ENCODE measurements at regions not wholly inside any gene's neighbourhood (a gene's known extent, or its start where the extent isn't known, plus 50 kb on each side); places are given as distances from the start of the nearest gene placed in this dataset.
A peak's percentile ranks its signal among the peaks of the same experiment; 100 is the strongest.

GRCh38 chr10:6365384-6365783, 162.7 kb downstream of the PFKFB3 start:
- no peak for TF ChIP-seq CTCF (conservative IDR thresholded peaks at IDR 0.05; ENCODE audit: low read depth, low read length)
- no peak overlapping the region for H3K4me3 ChIP-seq (ENCODE audit: low read depth, low read length)
- peak; percentile 30 for DNase-seq (ENCODE audit: low read depth)
